GM12872 (cell line): ENCODE measurements at regions not wholly inside any gene's neighbourhood (a gene's known extent, or its start where the extent isn't known, plus 50 kb on each side); places are given as distances from the start of the nearest gene placed in this dataset.

ENCODE experiments used
- TF ChIP-seq, protein P1 (sequence below): IDR thresholded peaks from 3 replicates; pipeline ENCODE4 v1.5.1; 2011; ENCODE audit warnings: low read depth, mild to moderate bottlenecking, low read length, moderate library complexity; ENCODE audit not compliant: insufficient read depth

DNA sequence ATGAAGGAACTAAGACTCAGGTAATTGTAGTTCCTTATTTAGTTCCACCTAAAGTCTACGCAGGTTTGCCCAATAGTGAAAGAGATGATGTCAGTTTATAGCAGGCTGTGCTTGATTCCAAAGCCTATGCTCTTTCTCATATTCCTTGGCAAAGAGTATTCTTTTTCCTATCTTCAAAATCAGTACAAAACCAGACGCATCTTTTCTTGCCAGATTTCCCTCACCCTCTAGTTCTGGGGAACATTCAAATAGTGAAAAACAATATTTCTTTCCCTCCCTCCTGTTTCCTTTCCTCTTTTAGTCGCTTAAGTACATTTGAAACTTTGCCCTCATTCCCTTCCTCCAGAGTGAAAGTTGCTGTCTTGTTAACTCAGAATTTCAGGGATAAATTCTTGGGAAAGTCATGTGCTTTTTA is 134.6 kb upstream of the PDZRN3 start:
- TF ChIP-seq, protein P1, sequence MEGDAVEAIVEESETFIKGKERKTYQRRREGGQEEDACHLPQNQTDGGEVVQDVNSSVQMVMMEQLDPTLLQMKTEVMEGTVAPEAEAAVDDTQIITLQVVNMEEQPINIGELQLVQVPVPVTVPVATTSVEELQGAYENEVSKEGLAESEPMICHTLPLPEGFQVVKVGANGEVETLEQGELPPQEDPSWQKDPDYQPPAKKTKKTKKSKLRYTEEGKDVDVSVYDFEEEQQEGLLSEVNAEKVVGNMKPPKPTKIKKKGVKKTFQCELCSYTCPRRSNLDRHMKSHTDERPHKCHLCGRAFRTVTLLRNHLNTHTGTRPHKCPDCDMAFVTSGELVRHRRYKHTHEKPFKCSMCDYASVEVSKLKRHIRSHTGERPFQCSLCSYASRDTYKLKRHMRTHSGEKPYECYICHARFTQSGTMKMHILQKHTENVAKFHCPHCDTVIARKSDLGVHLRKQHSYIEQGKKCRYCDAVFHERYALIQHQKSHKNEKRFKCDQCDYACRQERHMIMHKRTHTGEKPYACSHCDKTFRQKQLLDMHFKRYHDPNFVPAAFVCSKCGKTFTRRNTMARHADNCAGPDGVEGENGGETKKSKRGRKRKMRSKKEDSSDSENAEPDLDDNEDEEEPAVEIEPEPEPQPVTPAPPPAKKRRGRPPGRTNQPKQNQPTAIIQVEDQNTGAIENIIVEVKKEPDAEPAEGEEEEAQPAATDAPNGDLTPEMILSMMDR: no peak

DNA sequence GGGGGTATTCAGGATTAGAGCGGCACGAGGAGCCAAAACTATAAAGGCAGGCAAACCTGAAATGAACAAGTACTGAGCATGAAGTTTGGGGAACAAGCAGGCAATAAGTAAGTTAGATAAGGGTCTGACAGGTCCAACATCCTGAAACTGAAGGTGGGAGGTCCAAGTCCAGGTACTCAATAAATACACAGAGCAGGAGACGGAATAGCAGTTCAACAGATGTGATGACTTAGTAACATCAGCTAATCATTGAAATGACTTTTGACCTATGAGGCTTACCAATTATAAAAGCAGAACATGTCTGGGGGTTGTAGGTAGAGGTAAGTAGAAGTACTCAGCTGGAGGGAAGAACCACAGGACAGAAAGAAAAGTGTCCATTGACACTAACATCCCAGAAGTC is 132.8 kb upstream of the PDZRN3 start:
- TF ChIP-seq, protein P1: no peak

DNA sequence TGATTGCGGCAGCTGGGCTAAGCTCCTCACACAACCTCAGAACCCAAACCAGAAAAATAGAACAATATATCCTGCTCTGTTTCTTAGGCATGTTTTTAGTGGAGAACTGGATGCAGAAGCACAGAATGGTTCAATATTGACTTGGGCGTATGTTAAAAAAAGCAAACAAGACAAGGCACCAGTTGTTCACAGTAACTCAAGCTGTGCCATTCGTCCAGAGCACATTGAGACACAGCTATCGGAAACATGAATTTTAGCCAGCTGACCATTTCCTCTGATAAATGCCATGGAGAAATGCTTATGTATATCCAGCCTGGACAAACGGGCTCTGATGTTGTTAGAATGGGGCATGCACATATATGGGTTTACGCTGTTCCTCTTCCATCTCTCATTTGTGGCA is 129.2 kb upstream of the PDZRN3 start:
- TF ChIP-seq, protein P1: no peak

DNA sequence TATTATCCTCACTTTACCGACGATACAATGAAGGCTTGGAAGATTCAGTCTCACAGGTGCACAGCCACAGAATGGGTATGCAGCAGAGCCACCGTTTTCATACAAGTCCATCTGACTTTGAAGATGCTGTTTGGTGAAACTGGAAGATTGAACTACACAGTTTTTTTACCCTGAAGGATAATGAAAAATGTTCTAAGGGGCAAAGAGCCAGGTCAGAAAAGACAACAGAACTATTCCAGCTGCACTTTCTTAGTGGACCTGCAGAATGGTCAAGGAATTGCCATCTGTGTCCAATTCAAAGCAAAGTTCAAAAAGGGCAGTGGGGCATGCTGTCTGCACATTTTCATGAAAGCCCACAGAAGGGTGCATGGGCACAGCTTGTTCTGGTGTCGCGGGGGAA is 127.6 kb upstream of the PDZRN3 start:
- TF ChIP-seq, protein P1: no peak

DNA sequence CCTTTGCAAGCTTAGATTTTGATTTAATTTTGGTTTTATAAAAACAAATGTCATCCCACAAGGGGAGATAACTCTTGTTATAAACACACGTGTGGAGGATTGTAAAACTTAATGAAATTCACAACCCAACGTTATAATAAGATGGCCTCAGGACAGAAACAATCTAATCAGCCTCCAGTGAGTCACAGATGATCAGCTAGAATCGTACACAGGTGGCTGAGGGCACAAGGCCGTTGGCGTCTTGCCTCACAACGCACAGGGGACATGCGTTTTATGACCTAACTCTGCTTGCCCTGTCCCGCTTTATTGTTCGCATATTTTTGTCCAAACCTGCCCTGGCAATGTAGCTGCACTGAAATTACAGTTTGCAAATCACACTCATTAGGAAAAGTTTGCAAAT is 121.9 kb upstream of the PDZRN3 start:
- TF ChIP-seq, protein P1: no peak

DNA sequence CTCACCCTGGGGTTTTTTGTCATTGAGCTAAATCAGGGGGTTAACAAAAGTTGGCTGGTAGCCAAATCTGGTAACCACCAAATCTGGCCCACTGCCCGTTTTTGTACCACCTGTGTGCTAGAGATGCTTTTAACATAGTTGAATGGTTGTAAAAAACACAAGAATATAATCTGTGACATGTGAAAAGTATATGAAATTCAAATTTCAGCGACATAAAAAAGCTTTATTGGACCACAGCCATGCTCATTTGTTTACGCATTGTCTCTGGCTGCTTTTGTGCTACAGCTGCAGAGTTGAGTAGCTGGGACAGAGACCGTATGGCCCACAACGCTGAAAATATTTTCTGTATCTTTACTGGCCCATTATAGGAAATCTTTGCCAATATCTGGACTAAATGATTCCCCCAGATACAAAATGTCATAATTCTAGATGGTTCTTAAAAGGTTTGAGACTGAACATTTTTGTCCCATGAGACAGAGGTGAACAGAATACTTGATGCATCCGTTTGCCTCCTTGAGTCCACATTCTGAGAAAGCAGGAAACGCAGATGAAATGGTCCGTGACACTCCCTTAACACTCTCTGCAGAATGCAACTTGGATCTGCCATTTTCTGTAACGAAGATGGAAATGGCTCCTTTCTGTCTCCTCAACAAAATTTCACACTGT is 120.9 kb upstream of the PDZRN3 start:
- TF ChIP-seq, protein P1: no peak

DNA sequence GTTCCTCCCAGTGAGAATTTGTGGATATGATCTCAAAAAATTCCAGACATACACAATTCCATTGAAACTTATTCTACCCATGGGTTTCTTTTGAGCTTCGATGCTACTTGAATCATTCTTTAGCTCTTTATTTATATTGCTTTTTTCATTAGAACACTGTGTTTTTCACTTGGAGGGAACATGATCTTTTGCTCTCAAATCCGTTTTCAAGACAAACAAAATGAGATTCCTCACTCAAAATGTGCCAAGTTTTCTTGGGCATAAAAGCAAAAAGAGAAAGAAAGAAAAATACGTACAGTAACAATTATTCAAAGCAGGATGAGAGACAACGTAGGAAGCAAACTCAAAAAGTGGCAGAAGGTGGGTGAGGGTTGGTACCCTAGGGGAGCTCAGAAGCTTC is 118.8 kb upstream of the PDZRN3 start:
- TF ChIP-seq, protein P1: no peak
